GM21529 (cell line): ENCODE measurements at regions not wholly inside any gene's neighbourhood (a gene's known extent, or its start where the extent isn't known, plus 50 kb on each side); places are given as distances from the start of the nearest gene placed in this dataset.

Experiments used
- ATAC-seq: cut with Tn5 transposase; IDR thresholded peaks from one replicate; pipeline ENCODE4 v1.9.1; 2021; ENCODE audit not compliant: unreplicated experiment

DNA sequence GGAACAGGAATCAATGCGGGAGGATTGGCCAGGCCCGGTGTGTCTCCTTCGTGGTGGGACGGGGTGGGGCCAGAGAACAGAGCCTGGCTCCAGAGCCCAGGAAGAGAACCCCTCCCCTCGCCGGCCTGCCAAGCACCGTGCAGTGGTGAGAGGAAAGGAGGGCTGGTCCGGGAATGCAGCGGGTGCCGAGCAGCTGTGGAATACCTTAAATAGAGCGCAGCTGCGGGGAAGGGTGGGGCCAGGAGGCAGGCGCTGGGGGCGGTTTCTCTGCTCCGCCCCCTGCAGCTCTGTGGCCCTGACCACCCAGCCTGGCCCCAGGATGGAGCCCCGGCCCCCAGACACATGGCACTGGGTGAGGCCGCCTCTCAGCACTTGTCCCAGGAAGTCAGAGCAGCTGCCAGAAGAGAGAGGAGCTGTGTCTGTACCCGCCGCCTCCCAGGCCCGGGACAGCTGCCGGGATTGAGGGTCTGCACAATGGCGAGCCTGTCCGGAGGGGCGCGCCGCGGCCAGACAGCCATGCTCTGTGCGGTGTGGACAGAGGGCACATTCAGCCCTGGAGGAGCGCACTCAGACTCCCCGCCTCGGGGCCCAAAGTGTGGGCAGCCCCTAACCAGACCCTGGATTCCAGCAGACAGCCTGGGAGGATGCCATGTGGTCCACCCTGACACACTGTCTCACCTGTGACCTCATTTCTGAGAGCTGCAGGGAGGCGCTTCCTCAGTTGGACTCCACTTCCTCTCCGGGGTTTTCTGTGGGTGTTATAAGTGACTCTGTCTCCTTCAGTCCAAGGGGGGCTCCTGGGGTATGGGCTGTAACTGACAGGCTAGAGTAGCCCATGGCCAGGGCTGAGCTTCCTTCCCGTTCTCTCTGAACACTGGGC is 268.8 kb downstream of the SEC14L1 start:
- no peak for ATAC-seq

- ATAC-seq = no peak
These were observed 269.7 kb downstream of the SEC14L1 start for GRCh38 chr17:77410470-77410869.

DNA sequence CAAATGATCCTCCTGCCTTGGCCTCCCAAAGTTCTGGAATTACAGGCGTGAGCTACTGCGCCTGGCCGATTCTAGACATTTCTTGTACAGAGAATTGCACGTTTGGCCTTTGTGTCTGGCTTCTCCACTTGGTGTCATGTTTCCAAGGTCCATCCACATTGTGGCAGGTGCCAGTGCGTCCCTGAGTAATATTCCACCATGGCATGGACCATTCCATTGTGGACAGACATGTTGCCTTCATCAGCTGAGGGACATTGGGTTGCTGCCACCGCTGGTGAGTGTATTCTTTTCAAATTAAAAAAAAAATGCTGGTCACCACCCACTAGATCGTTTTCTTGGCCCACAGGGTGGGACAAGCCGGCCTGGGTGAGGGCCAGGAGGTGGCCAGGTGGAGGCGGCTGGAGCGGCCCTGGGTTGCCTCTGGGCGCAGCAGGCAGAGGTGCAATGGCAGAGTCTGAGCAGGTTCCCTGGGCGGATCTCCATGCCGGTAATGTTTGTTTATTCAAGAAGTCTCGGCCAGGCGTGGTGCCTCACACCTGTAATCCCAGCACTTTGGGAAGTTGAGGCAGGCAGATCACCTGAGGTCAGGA is 274.1 kb downstream of the SEC14L1 start:
- ATAC-seq = no peak

GRCh38 chr17:77416105-77416713 is 275.4 kb downstream of the SEC14L1 start:
- no peak for ATAC-seq

GRCh38 chr17:77417575-77417974 is 276.8 kb downstream of the SEC14L1 start:
- ATAC-seq = no peak

GRCh38 chr17:77418609-77419008 is 277.8 kb downstream of the SEC14L1 start:
- no peak for ATAC-seq

- ATAC-seq = no peak
These were observed 278.3 kb downstream of the SEC14L1 start for GRCh38 chr17:77419095-77419494.

DNA sequence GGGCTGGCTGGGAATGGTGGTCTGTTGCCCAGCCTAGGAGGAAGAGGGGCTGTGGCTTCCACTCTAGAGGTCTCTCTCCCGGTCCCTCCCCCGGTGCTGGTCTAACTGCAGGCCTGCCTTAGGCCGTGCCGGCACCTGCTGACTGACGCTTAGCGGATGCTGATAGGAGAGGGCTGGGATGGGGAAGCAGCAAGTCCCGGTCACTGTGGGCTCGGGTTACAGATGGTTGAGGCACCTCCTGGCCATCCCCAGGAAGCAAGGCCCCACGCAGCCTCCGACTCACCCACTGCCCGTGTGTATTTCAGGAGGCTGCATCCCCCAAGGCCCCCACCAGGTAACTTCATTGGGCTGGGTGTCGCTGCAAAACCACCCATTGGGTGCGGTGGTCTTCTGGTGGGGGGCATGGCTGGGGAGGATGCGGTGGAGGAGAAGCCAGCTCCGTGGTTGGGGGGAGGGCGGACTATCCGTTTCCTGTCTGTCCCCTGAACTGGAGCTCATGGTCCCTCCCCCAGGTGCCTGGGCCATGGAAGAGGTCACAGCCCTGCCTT is 278.9 kb downstream of the SEC14L1 start:
- no peak for ATAC-seq

GRCh38 chr17:77420095-77420803 is 279.5 kb downstream of the SEC14L1 start:
- ATAC-seq = no peak

DNA sequence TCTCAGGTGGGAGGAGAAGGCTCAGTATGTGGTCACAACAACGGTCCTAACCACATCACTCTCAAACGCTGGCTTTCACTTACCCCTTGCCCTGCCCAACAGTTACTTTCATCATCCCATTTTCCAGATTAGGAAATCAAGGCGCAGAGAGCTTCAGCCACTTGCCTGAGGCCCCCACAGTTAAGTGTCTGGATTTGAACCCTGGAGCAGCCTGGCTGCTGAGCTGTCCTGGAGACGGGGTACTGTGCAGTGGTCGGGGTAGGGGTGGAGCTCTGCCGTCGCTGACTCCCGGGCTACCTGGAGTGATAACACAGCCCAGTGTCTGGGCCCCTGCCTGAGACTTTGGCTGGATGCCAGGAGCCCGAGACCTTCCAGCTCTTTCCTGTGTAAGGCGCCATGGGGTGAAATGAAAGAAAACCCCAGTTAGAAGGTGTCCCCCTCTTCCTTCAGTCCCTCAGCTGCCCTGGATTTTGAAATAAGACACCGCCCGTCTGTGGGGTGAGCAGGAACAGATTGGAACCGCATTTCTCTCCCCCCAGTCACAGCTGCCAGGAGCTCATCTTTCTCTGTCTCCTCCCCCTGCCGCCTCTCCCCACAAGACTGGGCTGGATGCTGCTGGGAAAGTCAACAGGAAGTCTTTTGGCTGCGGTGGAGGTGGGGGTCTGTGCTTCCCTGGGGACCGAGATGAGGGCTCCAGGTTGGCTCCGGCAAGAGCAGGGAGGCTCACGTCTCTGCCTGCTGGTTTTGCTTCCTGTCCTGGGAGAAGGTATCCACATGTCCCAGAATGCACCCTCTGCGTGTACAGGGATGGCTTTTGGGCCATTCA is 280.2 kb downstream of the SEC14L1 start:
- ATAC-seq = no peak

DNA sequence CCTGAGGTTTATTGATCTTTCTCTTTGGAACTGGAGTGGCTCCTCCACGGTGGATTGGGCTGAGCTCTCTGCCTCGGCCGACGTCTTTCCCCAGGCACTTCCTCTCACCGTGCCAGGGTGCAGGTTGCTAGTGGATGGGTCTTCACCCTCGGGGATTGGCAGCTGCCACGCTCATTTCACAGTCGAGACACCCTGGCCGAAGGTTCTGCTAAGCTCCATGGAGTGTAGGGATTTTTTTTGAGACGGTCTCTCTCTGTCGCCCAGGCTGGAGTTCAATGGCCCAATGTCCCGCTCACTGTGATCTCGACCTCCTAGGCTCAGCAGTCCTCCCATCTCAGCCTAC is 280.8 kb downstream of the SEC14L1 start:
- ATAC-seq = no peak

- no peak for ATAC-seq
These were observed 281.5 kb downstream of the SEC14L1 start for GRCh38 chr17:77422104-77422747.

DNA sequence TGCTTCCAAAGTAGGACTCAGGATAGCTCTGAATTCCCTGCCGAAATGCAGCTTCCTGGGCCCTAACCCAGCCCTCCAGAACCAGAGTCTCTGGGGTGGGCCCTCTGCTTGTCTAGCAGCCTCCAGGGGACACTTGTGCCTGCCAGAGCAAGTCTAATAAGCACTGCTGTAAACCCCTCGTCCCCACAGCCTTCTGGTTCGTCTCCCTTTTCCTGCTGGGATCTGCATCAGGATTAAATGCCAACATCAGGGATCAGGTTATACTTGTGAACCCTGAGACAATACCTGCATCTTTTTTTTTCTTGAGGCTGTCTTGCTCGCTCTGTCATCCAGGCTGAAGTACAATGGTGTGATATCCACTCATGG is 282.0 kb downstream of the SEC14L1 start:
- ATAC-seq = no peak

DNA sequence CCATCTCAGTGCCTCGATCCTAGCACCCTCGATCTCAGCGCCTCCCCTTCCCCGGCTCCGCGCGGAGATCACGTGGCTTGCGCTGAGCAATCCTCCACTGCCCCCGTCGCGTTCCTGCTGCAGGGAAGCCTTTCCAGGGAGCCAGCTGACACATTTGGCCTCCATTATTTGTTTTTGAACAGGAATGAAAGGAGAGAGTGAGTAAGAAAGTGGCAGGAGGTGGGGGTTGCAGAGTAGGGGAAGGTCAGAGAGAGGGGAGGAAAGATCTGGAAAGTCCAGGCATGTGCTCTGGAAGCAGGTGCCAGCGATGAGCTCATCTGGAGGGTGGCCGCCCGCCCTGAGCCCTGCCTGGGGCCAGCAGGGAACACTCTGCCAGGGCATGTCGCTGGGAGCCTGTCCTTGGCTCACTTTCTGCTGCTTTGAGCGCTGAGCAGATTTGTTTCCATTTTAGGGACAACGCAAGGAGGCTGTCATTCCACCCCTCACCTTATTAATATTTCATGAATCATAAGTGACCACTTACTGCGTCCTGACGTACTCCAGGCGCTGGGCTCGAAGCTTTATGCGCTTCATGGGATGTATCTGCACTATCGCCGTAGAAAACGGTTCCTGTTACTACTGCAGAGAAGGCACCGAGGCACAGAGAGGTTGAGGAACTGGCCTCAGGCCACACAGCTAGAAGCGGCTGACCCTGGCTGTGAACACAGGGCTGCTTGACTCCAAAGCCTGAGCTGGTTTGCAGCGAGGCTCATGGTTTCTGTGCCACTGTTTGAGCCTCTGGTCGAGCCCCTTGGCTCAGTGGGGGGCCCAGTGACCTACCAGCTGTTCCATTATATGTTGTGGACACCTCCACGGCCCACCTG is 283.1 kb downstream of the SEC14L1 start:
- ATAC-seq = no peak

GRCh38 chr17:77424585-77425344 is 284.0 kb downstream of the SEC14L1 start:
- ATAC-seq = no peak

DNA sequence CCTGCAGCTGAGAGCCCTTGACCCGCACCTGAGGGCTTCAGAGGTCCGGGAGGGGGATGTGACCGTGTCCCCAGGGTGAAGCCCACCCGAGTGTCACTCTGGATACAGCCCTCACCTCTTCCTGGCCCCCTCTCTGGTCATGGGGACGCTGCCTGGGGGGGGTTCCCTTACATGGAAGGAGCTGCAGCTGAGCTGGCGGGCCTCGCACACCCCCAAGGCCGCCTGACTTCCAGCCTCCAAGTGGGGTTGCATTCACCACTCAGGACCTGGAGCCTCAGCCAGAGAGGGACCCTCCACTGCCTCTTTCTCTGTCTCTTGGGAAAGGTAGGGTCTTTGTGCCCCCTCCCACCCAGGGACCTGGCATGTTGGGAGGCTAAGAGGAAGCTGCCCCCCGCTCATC is 284.6 kb downstream of the SEC14L1 start:
- no peak for ATAC-seq

- no peak for ATAC-seq
These were observed 285.2 kb downstream of the SEC14L1 start for GRCh38 chr17:77425791-77426641.
